GM12878 (cell line): ENCODE measurements at regions not wholly inside any gene's neighbourhood (a gene's known extent, or its start where the extent isn't known, plus 50 kb on each side); places are given as distances from the start of the nearest gene placed in this dataset.

Source experiments
- ATAC-seq: fragments of 200-7000 bp; cut with Tn5 transposase; 3 replicates; pipeline ENCODE4 v1.9.1; 2020; ENCODE audit warnings: mild to moderate bottlenecking, moderate library complexity
- BruUV-seq: library from RNA; stranded (reverse); fragments of 400-500 nt; replicated peaks from 2 replicates; lab custom pipeline; 2021; lab: Mats Ljungman, UMichigan
- CTCF ChIA-PET: fragments of 300-600 bp; sonication (Branson Sonifier 250); formaldehyde crosslinking; extraction: SDS; loops from one replicate; lab custom pipeline; 2021; ENCODE audit warnings: inconsistent platforms; lab: Yijun Ruan, JAX
- POLR2A ChIA-PET: fragments of 350-600 bp; formaldehyde crosslinking; extraction: SDS; loops from one replicate; lab custom pipeline; 2021; ENCODE audit warnings: inconsistent platforms; lab: Charles Lee
- RAD21 ChIA-PET: fragments of 300-600 bp; sonication (Branson Sonifier 250); formaldehyde crosslinking; loops from one replicate; lab custom pipeline; 2023; ENCODE audit warnings: antibody characterized with exemption; ENCODE audit not compliant: unreplicated experiment; lab: Charles Lee
- SMC1A ChIA-PET: fragments of 300-600 bp; sonication (Branson Sonifier 250); formaldehyde crosslinking; loops from one replicate; lab custom pipeline; 2023; ENCODE audit not compliant: unreplicated experiment, uncharacterized antibody; lab: Charles Lee
- DNase-seq: peaks from one replicate; pipeline ENCODE4 v3.0.0-alpha.2; 2011; ENCODE audit warnings: low read depth, low spot score
- FAIRE-seq: peaks from 3 replicates; lab custom pipeline; 2011; peaks lifted over from hg19 to GRCh38; lab: Jason Lieb, UNC
- H2AFZ ChIP-seq: 2 replicates; pipeline ENCODE4 v1.6.0; 2011; ENCODE audit warnings: low read depth, low read length, control low read depth; ENCODE audit not compliant: control insufficient read depth
- H3K27ac ChIP-seq: 2 replicates; pipeline ENCODE4 v1.5.1; 2011; ENCODE audit warnings: control low read depth; ENCODE audit not compliant: control insufficient read depth, insufficient read depth
- H3K27me3 ChIP-seq, 2 experiments: replicated peaks in 1 of 2; 2 replicates each; pipeline versions ENCODE4 v1.6.0 to v1.6.1; 2011; ENCODE audit warnings: low read length in 1 of 2; ENCODE audit not compliant: control insufficient read depth in 2 of 2, insufficient read depth in 2 of 2
- H3K36me3 ChIP-seq, 2 experiments: 2 replicates each; pipeline ENCODE4 v1.5.1; 2011; ENCODE audit warnings: low read length in 1 of 2; ENCODE audit not compliant: control insufficient read depth in 2 of 2, insufficient read depth in 2 of 2
- H3K4me1 ChIP-seq: 2 replicates; pipeline ENCODE4 v1.6.1; 2011; ENCODE audit warnings: mild to moderate bottlenecking, low read length, moderate library complexity, mixed read lengths; ENCODE audit not compliant: control insufficient read depth, insufficient read depth
- H3K4me2 ChIP-seq: 2 replicates; pipeline ENCODE4 v1.6.0; 2011; ENCODE audit warnings: control low read depth; ENCODE audit not compliant: control insufficient read depth, insufficient read depth
- H3K4me3 ChIP-seq: fragments of 200-600 bp; sonication (generic); 2 replicates; pipeline ENCODE4 v1.5.1; 2016
- H3K79me2 ChIP-seq: 2 replicates; pipeline ENCODE4 v1.6.0; 2011; ENCODE audit warnings: low read length; ENCODE audit not compliant: control insufficient read depth, insufficient read depth
- H3K9ac ChIP-seq: 2 replicates; pipeline ENCODE4 v1.8.0; 2011; ENCODE audit warnings: low read length, control low read depth, mixed read lengths; ENCODE audit not compliant: control insufficient read depth, insufficient read depth
- H3K9me3 ChIP-seq: replicated peaks from 3 replicates; pipeline ENCODE4 v1.5.1; 2011; ENCODE audit warnings: mild to moderate bottlenecking, low read length; ENCODE audit not compliant: control insufficient read depth, insufficient read depth
- H4K20me1 ChIP-seq: 2 replicates; pipeline ENCODE4 v1.6.0; 2011; ENCODE audit not compliant: control insufficient read depth, insufficient read depth
- CREB1 ChIP-seq: IDR thresholded peaks from 2 replicates; pipeline ENCODE4 v1.6.1; 2012; ENCODE audit warnings: low read depth, mild to moderate bottlenecking, inconsistent platforms
- FOXK2 ChIP-seq: fragments of 450-650 bp; IDR thresholded peaks from 2 replicates; pipeline ENCODE4 v1.6.1; 2017; ENCODE audit warnings: mild to moderate bottlenecking, moderate library complexity
- GATAD2B ChIP-seq: fragments of 450-650 bp; conservative IDR thresholded peaks from 2 replicates; pipeline ENCODE4 v1.6.1; 2017; ENCODE audit warnings: low read depth, mild to moderate bottlenecking, moderate library complexity
- KDM1A ChIP-seq: fragments of 200-600 bp; sonication (generic); IDR thresholded peaks from 2 replicates; pipeline ENCODE4 v1.6.1; 2016; ENCODE audit warnings: borderline replicate concordance
- NFYA ChIP-seq: IDR thresholded peaks from 2 replicates; pipeline ENCODE4 v1.6.1; 2011; ENCODE audit warnings: low read depth, mild to moderate bottlenecking, low read length, improper control_type of control experiment, borderline replicate concordance
- NFYB ChIP-seq: IDR thresholded peaks from 2 replicates; pipeline ENCODE4 v1.6.1; 2011; ENCODE audit warnings: low read depth, mild to moderate bottlenecking, low read length, improper control_type of control experiment, moderate library complexity; ENCODE audit not compliant: insufficient read depth
- SMAD1 ChIP-seq: fragments of 450-650 bp; IDR thresholded peaks from 2 replicates; pipeline ENCODE4 v1.6.1; 2018; ENCODE audit warnings: mild to moderate bottlenecking, low read depth; ENCODE audit not compliant: partially characterized antibody
- ZBED1 ChIP-seq: IDR thresholded peaks from 2 replicates; pipeline ENCODE4 v1.6.1; 2016; ENCODE audit warnings: borderline replicate concordance
- WGBS: methylation state at CpG from one replicate; pipeline ENCODE4 v1.1.6; 2016; ENCODE audit warnings: low lambda C conversion rate; ENCODE audit not compliant: insufficient replicate concordance, insufficient coverage; ENCODE audit errors: missing lambda C conversion rate; 5-methylcytosine and 5-hydroxymethylcytosine counted together
- in situ Hi-C: fragments of 300-500 bp; cut with MboI; formaldehyde crosslinking; loops from 9 replicates; pipeline ENCODE4 v1.14.3; 2018; ENCODE audit warnings: mixed read lengths
- intact Hi-C: fragments of 100-400 bp; cut with micrococcal nuclease; formaldehyde crosslinking; loops from one replicate; pipeline ENCODE4 v1.14.2; 2022; ENCODE audit not compliant: unreplicated experiment
- TF ChIP-seq, protein P1 (sequence below): fragments of 450-650 bp; IDR thresholded peaks from 2 replicates; pipeline ENCODE4 v1.6.1; 2017; ENCODE audit warnings: mild to moderate bottlenecking

DNA sequence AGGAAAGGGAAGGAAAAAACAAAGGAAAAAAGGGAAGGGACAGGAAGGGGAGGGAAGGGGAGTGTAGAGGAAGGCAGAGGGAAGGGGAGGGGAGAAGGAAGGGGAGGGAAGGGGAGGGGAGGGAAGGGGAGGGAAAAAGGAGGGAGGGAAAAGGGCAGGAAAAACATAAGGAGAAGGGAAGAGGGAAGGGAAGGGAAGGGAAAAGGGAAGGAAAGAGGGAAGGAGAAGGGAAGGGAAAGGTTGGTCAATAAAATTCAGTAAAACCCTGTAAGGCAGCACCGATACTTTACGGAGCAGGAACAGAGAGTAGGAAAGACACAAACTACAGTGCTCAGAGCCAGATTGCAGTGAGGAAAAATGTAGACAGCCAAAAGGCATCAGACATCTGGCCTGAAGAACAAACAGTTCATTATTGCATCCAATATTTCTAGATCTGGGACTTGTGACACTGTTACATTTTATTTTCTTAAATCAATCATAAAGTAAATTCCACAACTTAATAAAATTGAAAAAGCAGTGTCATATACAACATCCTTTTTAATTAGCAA lies 322.0 kb downstream of the CRPPA start:
- H3K27ac ChIP-seq = no peak overlapping the region
- POLR2A ChIA-PET = no interaction called here
- no peak for ATAC-seq
- BruUV-seq = no TSS peak
- 96% methylated on average over 2 of the region's 2 CpGs for WGBS
- SMC1A ChIA-PET = no interaction called here
- CTCF ChIA-PET = no interaction called here
- no peaks in the 10 kb centered on the region for H3K36me3 ChIP-seq
- no peak for DNase-seq
- in situ Hi-C loops = no loop called here
- RAD21 ChIA-PET = no interaction called here
- H3K9ac ChIP-seq = no peak overlapping the region
- FAIRE-seq = no peak
- intact Hi-C loops = no loop called here
- H3K9me3 ChIP-seq = no peaks in the 10 kb centered on the region
- no peak overlapping the region for H2AFZ ChIP-seq
- H3K4me3 ChIP-seq = no peak overlapping the region
- no peaks in the 10 kb centered on the region for H3K27me3 ChIP-seq
- H3K4me1 ChIP-seq = no peaks in the 10 kb centered on the region
- TF ChIP-seq KDM1A (no peak), NFYA (no peak), ZBED1 (no peak), SMAD1 (no peak), GATAD2B (no peak), NFYB (no peak), FOXK2 (no peak), CREB1 (no peak)
- TF ChIP-seq, protein P1, sequence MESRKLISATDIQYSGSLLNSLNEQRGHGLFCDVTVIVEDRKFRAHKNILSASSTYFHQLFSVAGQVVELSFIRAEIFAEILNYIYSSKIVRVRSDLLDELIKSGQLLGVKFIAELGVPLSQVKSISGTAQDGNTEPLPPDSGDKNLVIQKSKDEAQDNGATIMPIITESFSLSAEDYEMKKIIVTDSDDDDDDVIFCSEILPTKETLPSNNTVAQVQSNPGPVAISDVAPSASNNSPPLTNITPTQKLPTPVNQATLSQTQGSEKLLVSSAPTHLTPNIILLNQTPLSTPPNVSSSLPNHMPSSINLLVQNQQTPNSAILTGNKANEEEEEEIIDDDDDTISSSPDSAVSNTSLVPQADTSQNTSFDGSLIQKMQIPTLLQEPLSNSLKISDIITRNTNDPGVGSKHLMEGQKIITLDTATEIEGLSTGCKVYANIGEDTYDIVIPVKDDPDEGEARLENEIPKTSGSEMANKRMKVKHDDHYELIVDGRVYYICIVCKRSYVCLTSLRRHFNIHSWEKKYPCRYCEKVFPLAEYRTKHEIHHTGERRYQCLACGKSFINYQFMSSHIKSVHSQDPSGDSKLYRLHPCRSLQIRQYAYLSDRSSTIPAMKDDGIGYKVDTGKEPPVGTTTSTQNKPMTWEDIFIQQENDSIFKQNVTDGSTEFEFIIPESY = no peak
- H3K79me2 ChIP-seq = no peaks in the 10 kb centered on the region
- no peak overlapping the region for H3K4me2 ChIP-seq
- no peaks in the 10 kb centered on the region for H4K20me1 ChIP-seq
